ENCODE measurements at regions not wholly inside any gene's neighbourhood (a gene's known extent, or its start where the extent isn't known, plus 50 kb on each side); places are given as distances from the start of the nearest gene placed in this dataset.
A peak's percentile ranks its signal among the peaks of the same experiment; 100 is the strongest.
"Not testable (repeated sequence)": the region's sequence is repeated elsewhere in the genome, so short reads cannot be mapped to it uniquely, and the experiment has no call there.

DNA sequence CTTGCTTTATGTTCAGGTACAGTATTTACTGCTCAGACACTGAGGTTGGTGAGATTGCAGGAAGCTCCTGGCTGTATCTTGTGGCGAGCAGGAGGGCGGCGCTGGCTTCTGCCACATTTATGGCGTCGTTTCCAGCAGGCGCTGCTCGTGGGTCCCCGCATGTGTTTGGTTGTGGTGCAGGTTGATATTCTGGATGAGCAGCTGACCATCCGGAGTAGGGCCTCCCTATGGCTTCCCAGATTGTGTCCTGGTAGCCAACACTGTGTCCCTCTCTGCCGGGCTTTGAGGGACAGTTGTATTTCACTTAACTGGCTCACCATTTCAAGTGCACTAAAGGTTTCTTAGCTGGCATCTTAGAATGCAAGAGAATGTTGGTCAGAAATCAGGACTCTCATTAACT, 386.5 kb upstream of the TPM1 start:
- TF ChIP-seq, protein P1, sequence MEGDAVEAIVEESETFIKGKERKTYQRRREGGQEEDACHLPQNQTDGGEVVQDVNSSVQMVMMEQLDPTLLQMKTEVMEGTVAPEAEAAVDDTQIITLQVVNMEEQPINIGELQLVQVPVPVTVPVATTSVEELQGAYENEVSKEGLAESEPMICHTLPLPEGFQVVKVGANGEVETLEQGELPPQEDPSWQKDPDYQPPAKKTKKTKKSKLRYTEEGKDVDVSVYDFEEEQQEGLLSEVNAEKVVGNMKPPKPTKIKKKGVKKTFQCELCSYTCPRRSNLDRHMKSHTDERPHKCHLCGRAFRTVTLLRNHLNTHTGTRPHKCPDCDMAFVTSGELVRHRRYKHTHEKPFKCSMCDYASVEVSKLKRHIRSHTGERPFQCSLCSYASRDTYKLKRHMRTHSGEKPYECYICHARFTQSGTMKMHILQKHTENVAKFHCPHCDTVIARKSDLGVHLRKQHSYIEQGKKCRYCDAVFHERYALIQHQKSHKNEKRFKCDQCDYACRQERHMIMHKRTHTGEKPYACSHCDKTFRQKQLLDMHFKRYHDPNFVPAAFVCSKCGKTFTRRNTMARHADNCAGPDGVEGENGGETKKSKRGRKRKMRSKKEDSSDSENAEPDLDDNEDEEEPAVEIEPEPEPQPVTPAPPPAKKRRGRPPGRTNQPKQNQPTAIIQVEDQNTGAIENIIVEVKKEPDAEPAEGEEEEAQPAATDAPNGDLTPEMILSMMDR (IDR thresholded peaks at IDR 0.05; ENCODE audit: low read depth, low read length), result no peak
- no peak overlapping the region for H3K4me3 ChIP-seq (ENCODE audit: low read depth, low read length)
- in situ Hi-C loops (cut with HindIII; ENCODE audit: low sequenced_read_pairs), result no loop called here
- no peak for DNase-seq (ENCODE audit: low read depth, low spot score)

GRCh38 chr15:62657501-62657900, 385.0 kb upstream of the TPM1 start:
- in situ Hi-C loops (cut with HindIII; ENCODE audit: low sequenced_read_pairs); H3K4me3 ChIP-seq (ENCODE audit: low read depth, low read length); DNase-seq (ENCODE audit: low read depth, low spot score): not testable (repeated sequence)

- H3K4me3 ChIP-seq (ENCODE audit: low read depth, low read length), result no peak overlapping the region
- in situ Hi-C loops (cut with HindIII; ENCODE audit: low sequenced_read_pairs), result no loop called here
- no peak for DNase-seq (ENCODE audit: low read depth, low spot score)
- TF ChIP-seq, protein P1 (IDR thresholded peaks at IDR 0.05; ENCODE audit: low read depth, low read length), result no peak
Measured at GRCh38 chr15:62658498-62658897, 384.0 kb upstream of the TPM1 start.

GRCh38 chr15:62663547-62663946, 379.0 kb upstream of the TPM1 start:
- in situ Hi-C loops (cut with HindIII; ENCODE audit: low sequenced_read_pairs), result no loop called here
- TF ChIP-seq, protein P1 (IDR thresholded peaks at IDR 0.05; ENCODE audit: low read depth, low read length), result no peak
- DNase-seq (ENCODE audit: low read depth, low spot score), result no peak
- H3K4me3 ChIP-seq (ENCODE audit: low read depth, low read length), result no peak overlapping the region

DNA sequence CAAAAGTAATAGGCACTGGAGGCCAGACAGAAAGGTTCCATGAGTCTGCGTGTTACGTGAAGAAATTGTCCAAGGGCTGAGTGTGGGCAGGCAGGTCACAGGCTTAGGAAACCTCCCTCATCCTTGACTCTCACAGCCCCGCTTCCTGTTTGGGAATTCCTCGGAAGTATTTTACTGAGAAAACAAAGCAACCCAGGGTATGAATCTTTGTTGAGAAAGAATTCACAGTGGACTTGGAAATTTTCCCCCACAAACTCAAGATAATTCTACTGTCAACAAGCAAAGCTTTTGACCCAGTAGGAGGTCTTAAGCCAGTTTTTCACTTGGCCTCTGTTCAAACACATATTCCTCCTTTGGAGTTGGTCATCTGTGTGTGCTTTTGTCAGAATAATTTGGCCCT, 377.1 kb upstream of the TPM1 start:
- in situ Hi-C loops (cut with HindIII; ENCODE audit: low sequenced_read_pairs), result no loop called here
- TF ChIP-seq, protein P1 (IDR thresholded peaks at IDR 0.05; ENCODE audit: low read depth, low read length), result no peak
- H3K4me3 ChIP-seq (ENCODE audit: low read depth, low read length), result no peak overlapping the region
- DNase-seq (ENCODE audit: low read depth, low spot score), result peak; percentile 80

- TF ChIP-seq, protein P1 (IDR thresholded peaks at IDR 0.05; ENCODE audit: low read depth, low read length), result no peak
- in situ Hi-C loops (cut with HindIII; ENCODE audit: low sequenced_read_pairs), result no loop called here
- no peak for DNase-seq (ENCODE audit: low read depth, low spot score)
- H3K4me3 ChIP-seq (ENCODE audit: low read depth, low read length), result no peak overlapping the region
Measured at GRCh38 chr15:62666046-62666445, 376.5 kb upstream of the TPM1 start.

- TF ChIP-seq, protein P1 (IDR thresholded peaks at IDR 0.05; ENCODE audit: low read depth, low read length), result no peak
- no peak for DNase-seq (ENCODE audit: low read depth, low spot score)
- in situ Hi-C loops (cut with HindIII; ENCODE audit: low sequenced_read_pairs), result no loop called here
- H3K4me3 ChIP-seq (ENCODE audit: low read depth, low read length), result no peak overlapping the region
Measured at GRCh38 chr15:62672268-62672667, 370.3 kb upstream of the TPM1 start.

All from astrocyte of the spinal cord (primary cell).